ENCODE measurements at regions not wholly inside any gene's neighbourhood (a gene's known extent, or its start where the extent isn't known, plus 50 kb on each side); places are given as distances from the start of the nearest gene placed in this dataset.

DNA sequence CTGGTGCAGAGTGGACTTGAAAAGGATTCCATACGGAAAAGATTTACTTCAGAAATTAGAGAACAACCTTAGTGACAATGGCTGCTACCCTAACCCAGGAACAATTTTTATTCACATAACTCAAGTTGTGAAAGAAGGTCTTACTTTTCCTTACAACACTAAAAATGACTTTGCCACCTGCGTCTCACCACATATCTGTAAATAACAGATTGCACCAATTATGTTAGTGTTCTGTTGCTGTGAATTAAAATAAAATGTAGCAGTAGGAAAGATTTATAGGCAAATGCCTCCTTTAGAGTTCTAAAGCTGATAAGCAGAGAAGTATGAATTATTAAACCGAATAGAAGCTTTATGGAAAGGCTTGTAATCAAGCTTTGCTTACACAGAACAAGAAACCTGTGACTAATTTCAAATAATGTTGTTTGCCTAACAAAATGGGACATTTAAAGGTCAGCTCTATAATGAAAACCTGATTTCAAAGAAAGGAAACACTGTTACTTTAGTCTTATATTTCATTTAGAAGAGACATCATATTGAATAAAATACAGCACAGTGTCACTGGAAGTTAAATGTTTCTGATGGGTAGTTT, 2237.8 kb downstream of the LRRC4C start:
- Histone ChIP-seq H3K27ac (ENCODE audit: insufficient read length, low read depth, low read length) (no peak overlapping the region), H3K56ac (ENCODE audit: insufficient read length, low read depth, low read length) (no peak overlapping the region), H4K8ac (replicated peaks; ENCODE audit: insufficient read length, low read depth, low read length) (no peak overlapping the region), H2AK5ac (ENCODE audit: insufficient read length, low read length) (no peak overlapping the region), H3T11ph (ENCODE audit: low read length) (no peak overlapping the region), H3K79me2 (ENCODE audit: insufficient read depth, low read length) (no peaks in the 10 kb centered on the region), H2BK5ac (ENCODE audit: insufficient read length, low read length) (no peak overlapping the region), H3K4ac (ENCODE audit: low read depth, low read length) (no peak overlapping the region), H3K14ac (ENCODE audit: insufficient read depth, low read length) (no peak overlapping the region), H4K20me1 (ENCODE audit: control insufficient read depth, insufficient read depth, insufficient read length) (no peaks in the 10 kb centered on the region), H3K4me2 (ENCODE audit: insufficient read depth, insufficient read length, low read length) (no peak overlapping the region), H4K91ac (ENCODE audit: insufficient read length, low read depth, low read length) (no peak overlapping the region), H2BK12ac (ENCODE audit: insufficient read length, low read depth, low read length) (no peak overlapping the region), H2BK15ac (ENCODE audit: low read depth, low read length) (no peak overlapping the region), H2BK20ac (ENCODE audit: low read depth, low read length, poor library complexity, severe bottlenecking) (no peak overlapping the region), H3K79me1 (ENCODE audit: insufficient read depth, low read depth, low read length, poor library complexity, severe bottlenecking) (no peaks in the 10 kb centered on the region), H3K23ac (ENCODE audit: insufficient read length, low read depth, low read length) (no peak overlapping the region), H4K5ac (ENCODE audit: insufficient read length, low read depth, low read length) (no peak overlapping the region), H3K9ac (ENCODE audit: extremely low read depth, insufficient read length, low read length) (no peak overlapping the region), H3K18ac (ENCODE audit: insufficient read length, low read depth, low read length) (no peak overlapping the region), H2AFZ (ENCODE audit: low read length) (no peak overlapping the region), H3K4me1 (ENCODE audit: insufficient read depth, low read length) (no peaks in the 10 kb centered on the region), H3K23me2 (ENCODE audit: insufficient read length, low read depth, low read length, poor library complexity, severe bottlenecking) (no peaks in the 10 kb centered on the region), H3K27me3 (ENCODE audit: insufficient read depth, low read length) (no peaks in the 10 kb centered on the region), H3K9me3 (ENCODE audit: control insufficient read depth, low read depth, low read length) (no peaks in the 10 kb centered on the region), H2BK120ac (ENCODE audit: low read depth, low read length, poor library complexity, severe bottlenecking) (no peak overlapping the region)
- Mint-ChIP-seq H3K36me3 (ENCODE audit: insufficient read depth in 1 of 3, low read depth in 3 of 3) (peaks cover 0 to 2% (median 0%) of the 10 kb centered on the region in 3 experiments; a peak in 1 of 7 replicates), H3K27me3 (ENCODE audit: low read depth) (no peaks in the 10 kb centered on the region), H3K4me1 (no peaks in the 10 kb centered on the region), H3K9me3 (peaks cover 0 to 5% of the 10 kb centered on the region in 2 experiments; a peak in 4 of 5 replicates), H3K27ac (no peak overlapping the region), H3K4me3 (no peak overlapping the region)
- TF ChIP-seq, protein P1, sequence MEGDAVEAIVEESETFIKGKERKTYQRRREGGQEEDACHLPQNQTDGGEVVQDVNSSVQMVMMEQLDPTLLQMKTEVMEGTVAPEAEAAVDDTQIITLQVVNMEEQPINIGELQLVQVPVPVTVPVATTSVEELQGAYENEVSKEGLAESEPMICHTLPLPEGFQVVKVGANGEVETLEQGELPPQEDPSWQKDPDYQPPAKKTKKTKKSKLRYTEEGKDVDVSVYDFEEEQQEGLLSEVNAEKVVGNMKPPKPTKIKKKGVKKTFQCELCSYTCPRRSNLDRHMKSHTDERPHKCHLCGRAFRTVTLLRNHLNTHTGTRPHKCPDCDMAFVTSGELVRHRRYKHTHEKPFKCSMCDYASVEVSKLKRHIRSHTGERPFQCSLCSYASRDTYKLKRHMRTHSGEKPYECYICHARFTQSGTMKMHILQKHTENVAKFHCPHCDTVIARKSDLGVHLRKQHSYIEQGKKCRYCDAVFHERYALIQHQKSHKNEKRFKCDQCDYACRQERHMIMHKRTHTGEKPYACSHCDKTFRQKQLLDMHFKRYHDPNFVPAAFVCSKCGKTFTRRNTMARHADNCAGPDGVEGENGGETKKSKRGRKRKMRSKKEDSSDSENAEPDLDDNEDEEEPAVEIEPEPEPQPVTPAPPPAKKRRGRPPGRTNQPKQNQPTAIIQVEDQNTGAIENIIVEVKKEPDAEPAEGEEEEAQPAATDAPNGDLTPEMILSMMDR (conservative IDR thresholded peaks at IDR 0.05), result no peak
- DNase-seq, result no peak
- WGBS (ENCODE audit: extremely low coverage, insufficient read length, low lambda C conversion rate), result no CpG with 5 or more reads among the region's 3 CpGs
